ENCODE measurements at regions not wholly inside any gene's neighbourhood (a gene's known extent, or its start where the extent isn't known, plus 50 kb on each side); places are given as distances from the start of the nearest gene placed in this dataset.

DNA sequence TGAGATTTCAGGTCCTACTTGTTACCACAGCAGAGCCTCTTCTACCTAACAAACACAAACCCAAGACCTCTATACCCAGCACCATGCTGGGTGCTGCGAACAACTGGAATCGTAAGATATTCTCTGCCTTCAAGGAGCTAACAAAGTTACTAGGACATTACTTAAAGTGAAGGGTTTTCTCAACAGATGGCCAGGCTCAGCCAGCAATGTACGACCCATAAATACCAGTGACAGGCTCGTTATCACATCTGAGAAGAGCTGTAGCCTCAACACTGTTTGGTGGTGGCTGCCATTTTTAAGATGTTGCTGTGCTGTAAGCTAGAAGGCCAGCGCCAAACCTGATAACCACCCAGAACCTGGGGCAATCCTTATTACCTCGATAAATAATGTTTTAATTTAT is 406.5 kb downstream of the KIF16B start:
- H4K8ac ChIP-seq (ENCODE audit: low read length), result no peak overlapping the region
- no peak overlapping the region for H2BK15ac ChIP-seq (ENCODE audit: low read depth, poor library complexity, severe bottlenecking)
- H4K91ac ChIP-seq (ENCODE audit: low read length), result no peak overlapping the region
- no peak overlapping the region for H3K4me2 ChIP-seq (ENCODE audit: low read length, poor library complexity, severe bottlenecking)
- no peak overlapping the region for H3K27ac ChIP-seq (ENCODE audit: low read length, poor library complexity, severe bottlenecking)
- H2AK5ac ChIP-seq (ENCODE audit: low read length, severe bottlenecking), result no peak overlapping the region
- H3K9ac ChIP-seq (ENCODE audit: low read length), result no peak overlapping the region
- H3K4me3 ChIP-seq (ENCODE audit: insufficient read depth in 1 of 2, low read depth in 1 of 2, low read length in 2 of 2), result no peak overlapping the region
- no peak for DNase-seq
- H3K14ac ChIP-seq (ENCODE audit: low read length in 2 of 2), result no peak overlapping the region
- H3K23ac ChIP-seq (ENCODE audit: low read length in 2 of 2), result no peak overlapping the region
- WGBS, result 71% methylated on average over 4 of the region's 6 CpGs
- H2BK5ac ChIP-seq (ENCODE audit: low read depth, low read length, poor library complexity, severe bottlenecking), result no peak overlapping the region
- no peaks in the 10 kb centered on the region for H3K9me3 ChIP-seq (ENCODE audit: control insufficient read depth, low read length)
- no peak overlapping the region for H3K18ac ChIP-seq (ENCODE audit: low read depth in 1 of 2, low read length in 2 of 2)
- H3K4me1 ChIP-seq (ENCODE audit: control insufficient read depth, insufficient read depth, low read depth, low read length), result no peaks in the 10 kb centered on the region
- no peak overlapping the region for H2BK12ac ChIP-seq (ENCODE audit: low read length in 2 of 2)
- H3K36me3 ChIP-seq (ENCODE audit: control insufficient read depth in 1 of 2, insufficient read depth in 2 of 2, low read depth in 1 of 2, low read length in 2 of 2), result no peaks in the 10 kb centered on the region
- no peak overlapping the region for H2BK120ac ChIP-seq (ENCODE audit: low read depth, low read length)
- no peak overlapping the region for H3K4ac ChIP-seq (ENCODE audit: low read depth in 1 of 2, low read length in 2 of 2)
- no peaks in the 10 kb centered on the region for H3K79me1 ChIP-seq (replicated peaks; ENCODE audit: low read length, poor library complexity, severe bottlenecking)
- no peak overlapping the region for H2AFZ ChIP-seq (ENCODE audit: low read depth, low read length)
- no peaks in the 10 kb centered on the region for H3K27me3 ChIP-seq (ENCODE audit: control insufficient read depth in 1 of 2, insufficient read depth in 1 of 2, low read length in 2 of 2)

DNA sequence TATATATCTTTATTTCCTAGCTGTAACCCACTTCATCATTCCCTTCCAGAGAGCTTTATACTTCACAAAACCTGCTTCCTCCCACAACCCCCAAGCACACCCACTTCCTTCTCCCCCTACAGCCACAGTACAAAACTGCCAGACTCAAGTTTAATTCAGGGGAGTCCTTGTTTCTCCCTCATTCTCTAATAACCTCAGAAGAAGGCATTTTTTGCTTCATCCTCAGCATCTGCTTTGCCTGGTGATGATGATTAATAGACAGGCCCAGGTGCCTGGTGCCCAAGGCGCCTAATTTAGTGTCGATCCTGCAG is 414.3 kb downstream of the KIF16B start:
- WGBS, result 89% methylated on average over 2 of the region's 2 CpGs
- no peak overlapping the region for H3K4ac ChIP-seq (ENCODE audit: low read depth in 1 of 2, low read length in 2 of 2)
- no peaks in the 10 kb centered on the region for H3K27me3 ChIP-seq (ENCODE audit: control insufficient read depth in 1 of 2, insufficient read depth in 1 of 2, low read length in 2 of 2)
- DNase-seq, result no peak
- H2BK120ac ChIP-seq (ENCODE audit: low read depth, low read length), result no peak overlapping the region
- no peak overlapping the region for H3K18ac ChIP-seq (ENCODE audit: low read depth in 1 of 2, low read length in 2 of 2)
- no peaks in the 10 kb centered on the region for H3K79me1 ChIP-seq (replicated peaks; ENCODE audit: low read length, poor library complexity, severe bottlenecking)
- H3K23ac ChIP-seq (ENCODE audit: low read length in 2 of 2), result no peak overlapping the region
- H3K14ac ChIP-seq (ENCODE audit: low read length in 2 of 2), result no peak overlapping the region
- H2BK12ac ChIP-seq (ENCODE audit: low read length in 2 of 2), result no peak overlapping the region
- H3K9me3 ChIP-seq (ENCODE audit: control insufficient read depth, low read length), result peaks cover 6% of the 10 kb centered on the region
- no peak overlapping the region for H3K27ac ChIP-seq (ENCODE audit: low read length, poor library complexity, severe bottlenecking)
- H3K4me2 ChIP-seq (ENCODE audit: low read length, poor library complexity, severe bottlenecking), result no peak overlapping the region
- H4K91ac ChIP-seq (ENCODE audit: low read length), result no peak overlapping the region
- no peak overlapping the region for H2AFZ ChIP-seq (ENCODE audit: low read depth, low read length)
- H3K9ac ChIP-seq (ENCODE audit: low read length), result no peak overlapping the region
- H3K36me3 ChIP-seq (ENCODE audit: control insufficient read depth in 1 of 2, insufficient read depth in 2 of 2, low read depth in 1 of 2, low read length in 2 of 2), result no peaks in the 10 kb centered on the region
- H2BK15ac ChIP-seq (ENCODE audit: low read depth, poor library complexity, severe bottlenecking), result no peak overlapping the region
- H2AK5ac ChIP-seq (ENCODE audit: low read length, severe bottlenecking), result no peak overlapping the region
- no peaks in the 10 kb centered on the region for H3K4me1 ChIP-seq (ENCODE audit: control insufficient read depth, insufficient read depth, low read depth, low read length)
- no peak overlapping the region for H2BK5ac ChIP-seq (ENCODE audit: low read depth, low read length, poor library complexity, severe bottlenecking)
- no peak overlapping the region for H3K4me3 ChIP-seq (ENCODE audit: insufficient read depth in 1 of 2, low read depth in 1 of 2, low read length in 2 of 2)
- H4K8ac ChIP-seq (ENCODE audit: low read length), result no peak overlapping the region

DNA sequence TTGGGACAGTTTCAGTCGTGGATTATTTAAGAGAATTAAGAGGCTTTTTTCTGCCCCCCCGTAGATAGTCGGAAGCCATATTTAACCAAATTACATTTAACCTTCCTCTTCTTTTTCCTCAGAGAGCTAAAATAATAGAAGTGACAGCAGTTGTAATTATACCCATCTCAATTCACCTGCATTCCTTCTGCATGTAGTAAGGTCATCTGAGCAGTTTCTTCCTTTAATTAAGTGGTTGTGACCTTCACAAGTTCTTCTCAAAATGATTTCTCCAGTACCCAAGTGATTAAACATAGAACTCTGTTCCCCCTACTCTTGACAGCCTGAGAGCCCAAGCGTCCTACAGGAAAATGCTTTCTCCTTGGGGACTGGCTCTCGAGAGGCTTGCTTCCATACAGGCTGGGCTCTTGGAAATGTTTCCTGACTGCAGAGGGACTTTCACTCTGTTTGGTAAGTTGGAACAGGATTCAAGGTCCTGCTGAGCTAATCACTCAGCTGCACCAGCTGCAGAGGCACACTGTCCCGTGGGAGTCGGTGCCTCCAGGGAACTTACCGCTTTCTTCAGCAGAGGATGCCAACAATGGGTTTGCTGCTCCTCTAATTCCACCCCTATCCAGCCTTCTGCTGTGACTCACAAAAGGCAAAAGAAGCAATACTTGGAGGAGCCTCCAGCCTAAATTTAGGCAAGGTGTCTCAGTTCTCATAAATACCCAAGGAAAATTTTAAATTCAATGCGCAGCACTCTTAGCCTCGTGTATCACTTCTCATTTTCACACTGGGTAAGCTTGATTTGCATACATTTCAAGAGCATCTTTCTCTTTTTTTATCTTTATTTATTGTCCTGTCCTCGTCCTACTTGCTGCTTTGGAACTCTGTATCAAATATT is 414.9 kb downstream of the KIF16B start:
- WGBS, result 75% methylated on average over 8 of the region's 11 CpGs
- Histone ChIP-seq H4K8ac (ENCODE audit: low read length) (no peak overlapping the region), H3K27me3 (ENCODE audit: control insufficient read depth in 1 of 2, insufficient read depth in 1 of 2, low read length in 2 of 2) (no peaks in the 10 kb centered on the region), H3K36me3 (ENCODE audit: control insufficient read depth in 1 of 2, insufficient read depth in 2 of 2, low read depth in 1 of 2, low read length in 2 of 2) (no peaks in the 10 kb centered on the region), H3K27ac (ENCODE audit: low read length, poor library complexity, severe bottlenecking) (no peak overlapping the region), H2BK120ac (ENCODE audit: low read depth, low read length) (no peak overlapping the region), H3K23ac (ENCODE audit: low read length in 2 of 2) (no peak overlapping the region), H2BK5ac (ENCODE audit: low read depth, low read length, poor library complexity, severe bottlenecking) (no peak overlapping the region), H3K18ac (ENCODE audit: low read depth in 1 of 2, low read length in 2 of 2) (no peak overlapping the region), H2AFZ (ENCODE audit: low read depth, low read length) (no peak overlapping the region), H4K91ac (ENCODE audit: low read length) (no peak overlapping the region), H3K9ac (ENCODE audit: low read length) (no peak overlapping the region), H3K4me1 (ENCODE audit: control insufficient read depth, insufficient read depth, low read depth, low read length) (no peaks in the 10 kb centered on the region), H3K79me1 (replicated peaks; ENCODE audit: low read length, poor library complexity, severe bottlenecking) (no peaks in the 10 kb centered on the region), H3K4me2 (ENCODE audit: low read length, poor library complexity, severe bottlenecking) (no peak overlapping the region), H3K14ac (ENCODE audit: low read length in 2 of 2) (no peak overlapping the region), H3K4me3 (ENCODE audit: insufficient read depth in 1 of 2, low read depth in 1 of 2, low read length in 2 of 2) (no peak overlapping the region), H2BK12ac (ENCODE audit: low read length in 2 of 2) (no peak overlapping the region), H3K4ac (ENCODE audit: low read depth in 1 of 2, low read length in 2 of 2) (no peak overlapping the region), H3K9me3 (ENCODE audit: control insufficient read depth, low read length) (peaks cover 10% of the 10 kb centered on the region), H2AK5ac (ENCODE audit: low read length, severe bottlenecking) (no peak overlapping the region), H2BK15ac (ENCODE audit: low read depth, poor library complexity, severe bottlenecking) (no peak overlapping the region)
- no peak for DNase-seq

DNA sequence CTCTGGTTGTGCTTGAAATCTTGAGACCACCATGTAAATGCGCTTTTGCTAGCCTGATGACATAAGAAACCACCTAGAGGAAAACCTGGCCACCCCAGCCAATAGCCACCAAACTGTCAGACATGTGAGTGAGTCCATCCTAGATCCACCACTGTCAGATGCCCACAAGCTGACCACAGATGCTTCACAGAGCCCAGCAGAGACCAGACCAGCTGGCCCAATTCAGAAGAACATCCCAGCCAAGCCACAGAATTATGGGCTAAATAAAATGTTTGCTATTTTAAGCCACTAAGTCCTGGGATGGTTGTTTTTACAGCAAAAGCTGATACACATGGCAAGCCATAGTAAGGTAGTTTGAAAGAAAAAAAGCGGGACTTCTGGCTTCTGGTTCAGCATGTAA is 425.3 kb downstream of the KIF16B start:
- H3K9me3 ChIP-seq (ENCODE audit: control insufficient read depth, low read length), result peaks cover 17% of the 10 kb centered on the region
- no peaks in the 10 kb centered on the region for H3K27me3 ChIP-seq (ENCODE audit: control insufficient read depth in 1 of 2, insufficient read depth in 1 of 2, low read length in 2 of 2)
- no peak for DNase-seq
- no peaks in the 10 kb centered on the region for H3K4me1 ChIP-seq (ENCODE audit: control insufficient read depth, insufficient read depth, low read depth, low read length)
- H3K27ac ChIP-seq (ENCODE audit: low read length, poor library complexity, severe bottlenecking), result no peak overlapping the region
- no peak overlapping the region for H3K4me2 ChIP-seq (ENCODE audit: low read length, poor library complexity, severe bottlenecking)
- no peak overlapping the region for H3K14ac ChIP-seq (ENCODE audit: low read length in 2 of 2)
- no peak overlapping the region for H2BK15ac ChIP-seq (ENCODE audit: low read depth, poor library complexity, severe bottlenecking)
- WGBS, result 44% methylated on average over 2 of the region's 2 CpGs
- no peak overlapping the region for H4K91ac ChIP-seq (ENCODE audit: low read length)
- H3K18ac ChIP-seq (ENCODE audit: low read depth in 1 of 2, low read length in 2 of 2), result no peak overlapping the region
- H3K79me1 ChIP-seq (replicated peaks; ENCODE audit: low read length, poor library complexity, severe bottlenecking), result no peaks in the 10 kb centered on the region
- H4K8ac ChIP-seq (ENCODE audit: low read length), result no peak overlapping the region
- H2BK12ac ChIP-seq (ENCODE audit: low read length in 2 of 2), result no peak overlapping the region
- H3K4ac ChIP-seq (ENCODE audit: low read depth in 1 of 2, low read length in 2 of 2), result no peak overlapping the region
- no peak overlapping the region for H3K4me3 ChIP-seq (ENCODE audit: insufficient read depth in 1 of 2, low read depth in 1 of 2, low read length in 2 of 2)
- H3K9ac ChIP-seq (ENCODE audit: low read length), result no peak overlapping the region
- H2AFZ ChIP-seq (ENCODE audit: low read depth, low read length), result no peak overlapping the region
- H2AK5ac ChIP-seq (ENCODE audit: low read length, severe bottlenecking), result no peak overlapping the region
- no peaks in the 10 kb centered on the region for H3K36me3 ChIP-seq (ENCODE audit: control insufficient read depth in 1 of 2, insufficient read depth in 2 of 2, low read depth in 1 of 2, low read length in 2 of 2)
- H2BK120ac ChIP-seq (ENCODE audit: low read depth, low read length), result no peak overlapping the region
- H3K23ac ChIP-seq (ENCODE audit: low read length in 2 of 2), result no peak overlapping the region
- H2BK5ac ChIP-seq (ENCODE audit: low read depth, low read length, poor library complexity, severe bottlenecking), result no peak overlapping the region

Data from mesenchymal stem cell (in vitro differentiated cells and primary cell).